IPS-18c (cell line): ENCODE measurements at regions not wholly inside any gene's neighbourhood (a gene's known extent, or its start where the extent isn't known, plus 50 kb on each side); places are given as distances from the start of the nearest gene placed in this dataset.

ENCODE experiments used
- H3K4me3 ChIP-seq: 2 replicates; pipeline ENCODE4 v1.7.0; 2013; ENCODE audit warnings: low read depth, mild to moderate bottlenecking, low read length, moderate library complexity; ENCODE audit not compliant: insufficient read depth
- H3K9me3 ChIP-seq: one replicate; pipeline ENCODE4 v1.6.1; 2013; ENCODE audit warnings: mild to moderate bottlenecking, low read length, moderate library complexity; ENCODE audit not compliant: control insufficient read depth, insufficient read depth

- Histone ChIP-seq H3K4me3 (no peak overlapping the region), H3K9me3 (no peaks in the 10 kb centered on the region)
These were observed 50.6 kb upstream of the IL6 start for GRCh38 chr7:22676385-22676784.

GRCh38 chr7:22675917-22676343, 51.1 kb upstream of the IL6 start:
- Histone ChIP-seq H3K9me3 (no peaks in the 10 kb centered on the region), H3K4me3 (no peak overlapping the region)

- no peak overlapping the region for H3K4me3 ChIP-seq
- no peaks in the 10 kb centered on the region for H3K9me3 ChIP-seq
These were observed 51.6 kb upstream of the IL6 start for GRCh38 chr7:22675421-22675820.

- H3K9me3 ChIP-seq, result no peaks in the 10 kb centered on the region
- H3K4me3 ChIP-seq, result no peak overlapping the region
These were observed 53.9 kb upstream of the IL6 start for GRCh38 chr7:22672846-22673680.

- no peaks in the 10 kb centered on the region for H3K9me3 ChIP-seq
- H3K4me3 ChIP-seq, result no peak overlapping the region; the same call in 1 of the 2 replicates
These were observed 55.7 kb upstream of the IL6 start for GRCh38 chr7:22671177-22671879.

GRCh38 chr7:22670422-22670815, 56.6 kb upstream of the IL6 start:
- Histone ChIP-seq H3K9me3 (no peaks in the 10 kb centered on the region), H3K4me3 (no peak overlapping the region)

GRCh38 chr7:22669692-22670421, 57.1 kb upstream of the IL6 start:
- no peaks in the 10 kb centered on the region for H3K9me3 ChIP-seq
- no peak overlapping the region for H3K4me3 ChIP-seq

GRCh38 chr7:22668971-22669401, 58.0 kb upstream of the IL6 start:
- Histone ChIP-seq H3K9me3 (no peaks in the 10 kb centered on the region), H3K4me3 (no peak overlapping the region)

GRCh38 chr7:22667562-22668239, 59.3 kb upstream of the IL6 start:
- Histone ChIP-seq H3K9me3 (no peaks in the 10 kb centered on the region), H3K4me3 (no peak overlapping the region)

- H3K9me3 ChIP-seq, result no peaks in the 10 kb centered on the region
- no peak overlapping the region for H3K4me3 ChIP-seq
These were observed 59.8 kb upstream of the IL6 start for GRCh38 chr7:22667187-22667561.

GRCh38 chr7:22666732-22667131, 60.3 kb upstream of the IL6 start:
- Histone ChIP-seq H3K4me3 (no peak overlapping the region), H3K9me3 (no peaks in the 10 kb centered on the region)

GRCh38 chr7:22665923-22666322, 61.1 kb upstream of the IL6 start:
- Histone ChIP-seq H3K9me3 (no peaks in the 10 kb centered on the region), H3K4me3 (no peak overlapping the region)

GRCh38 chr7:22664988-22665798, 61.8 kb upstream of the IL6 start:
- no peaks in the 10 kb centered on the region for H3K9me3 ChIP-seq
- H3K4me3 ChIP-seq, result no peak overlapping the region

GRCh38 chr7:22663721-22664120, 63.3 kb upstream of the IL6 start:
- no peak overlapping the region for H3K4me3 ChIP-seq
- H3K9me3 ChIP-seq, result no peaks in the 10 kb centered on the region

GRCh38 chr7:22663357-22663718, 63.7 kb upstream of the IL6 start:
- Histone ChIP-seq H3K4me3 (no peak overlapping the region), H3K9me3 (no peaks in the 10 kb centered on the region)

- no peaks in the 10 kb centered on the region for H3K9me3 ChIP-seq
- H3K4me3 ChIP-seq, result no peak overlapping the region
These were observed 64.2 kb upstream of the IL6 start for GRCh38 chr7:22662556-22663356.
